Effector memory CD4-positive, alpha-beta T cell (primary cell): ENCODE measurements at regions not wholly inside any gene's neighbourhood (a gene's known extent, or its start where the extent isn't known, plus 50 kb on each side); places are given as distances from the start of the nearest gene placed in this dataset.

ENCODE experiments used
- DNase-seq, 3 donors: peaks; one replicate each; pipeline ENCODE4 v3.0.0-alpha.2; 2020
- H3K27ac ChIP-seq: 2 replicates; pipeline ENCODE4 v1.7.0; 2013; ENCODE audit warnings: mild to moderate bottlenecking, low read length, moderate library complexity; ENCODE audit not compliant: insufficient read depth, poor library complexity, severe bottlenecking
- H3K27me3 ChIP-seq: replicated peaks from 2 replicates; pipeline ENCODE4 v1.7.0; 2013; ENCODE audit warnings: mild to moderate bottlenecking, low read length; ENCODE audit not compliant: insufficient read depth, control insufficient read depth, poor library complexity, severe bottlenecking
- H3K36me3 ChIP-seq: 2 replicates; pipeline ENCODE4 v1.7.0; 2013; ENCODE audit warnings: mild to moderate bottlenecking, low read length, moderate library complexity; ENCODE audit not compliant: control insufficient read depth, insufficient read depth
- H3K4me1 ChIP-seq: 2 replicates; pipeline ENCODE4 v1.7.0; 2013; ENCODE audit warnings: low read length, mild to moderate bottlenecking; ENCODE audit not compliant: control insufficient read depth, insufficient read depth, poor library complexity, severe bottlenecking
- H3K4me3 ChIP-seq: 2 replicates; pipeline ENCODE4 v1.7.0; 2013; ENCODE audit warnings: low read length, low read depth, mild to moderate bottlenecking; ENCODE audit not compliant: insufficient read depth, poor library complexity, severe bottlenecking
- H3K9me3 ChIP-seq: 2 replicates; pipeline ENCODE4 v1.7.0; 2013; ENCODE audit warnings: mild to moderate bottlenecking, low read length, moderate library complexity; ENCODE audit not compliant: control insufficient read depth

GRCh38 chr16:58832386-58832895 lies 98.3 kb upstream of the GOT2 start:
- Histone ChIP-seq H3K27me3 (no peaks in the 10 kb centered on the region), H3K4me3 (no peak overlapping the region), H3K9me3 (no peaks in the 10 kb centered on the region), H3K4me1 (no peaks in the 10 kb centered on the region), H3K36me3 (no peaks in the 10 kb centered on the region), H3K27ac (no peak overlapping the region)
- no peak for DNase-seq

DNA sequence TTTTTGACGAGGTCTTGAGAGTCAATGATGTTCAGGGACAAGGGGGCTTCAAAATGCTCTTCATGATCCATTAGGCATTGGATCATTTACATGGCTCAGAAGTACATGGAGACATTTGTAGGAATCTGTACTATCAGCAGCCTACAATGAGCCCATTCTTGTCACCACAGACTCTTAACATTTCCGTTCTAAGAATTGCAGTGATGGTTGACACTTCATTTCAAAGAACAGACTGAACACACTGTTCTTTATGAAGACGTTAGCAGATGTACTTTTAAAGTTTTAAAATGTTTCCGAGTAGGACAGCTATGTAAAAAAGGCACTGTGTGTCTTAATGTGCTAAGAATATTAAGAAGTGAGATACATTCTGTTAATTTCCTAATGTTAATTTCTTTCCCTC lies 97.3 kb upstream of the GOT2 start:
- no peaks in the 10 kb centered on the region for H3K9me3 ChIP-seq
- no peak overlapping the region for H3K4me3 ChIP-seq
- no peak for DNase-seq
- H3K4me1 ChIP-seq: no peaks in the 10 kb centered on the region
- no peaks in the 10 kb centered on the region for H3K27me3 ChIP-seq
- no peaks in the 10 kb centered on the region for H3K36me3 ChIP-seq
- H3K27ac ChIP-seq: no peak overlapping the region

- Histone ChIP-seq H3K9me3 (no peaks in the 10 kb centered on the region), H3K4me3 (no peak overlapping the region), H3K27ac (no peak overlapping the region), H3K4me1 (no peaks in the 10 kb centered on the region), H3K27me3 (no peaks in the 10 kb centered on the region), H3K36me3 (no peaks in the 10 kb centered on the region)
- no peak for DNase-seq
Measured at GRCh38 chr16:58828901-58829545, 94.9 kb upstream of the GOT2 start.

GRCh38 chr16:58824201-58824600 lies 90.1 kb upstream of the GOT2 start:
- no peaks in the 10 kb centered on the region for H3K27me3 ChIP-seq
- no peaks in the 10 kb centered on the region for H3K4me1 ChIP-seq
- H3K27ac ChIP-seq: no peak overlapping the region
- no peaks in the 10 kb centered on the region for H3K36me3 ChIP-seq
- no peak for DNase-seq
- no peak overlapping the region for H3K4me3 ChIP-seq
- H3K9me3 ChIP-seq: no peaks in the 10 kb centered on the region

GRCh38 chr16:58821886-58822285 lies 87.8 kb upstream of the GOT2 start:
- no peaks in the 10 kb centered on the region for H3K4me1 ChIP-seq
- no peaks in the 10 kb centered on the region for H3K36me3 ChIP-seq
- no peak for DNase-seq
- no peaks in the 10 kb centered on the region for H3K27me3 ChIP-seq
- H3K4me3 ChIP-seq: no peak overlapping the region
- H3K27ac ChIP-seq: no peak overlapping the region
- H3K9me3 ChIP-seq: no peaks in the 10 kb centered on the region

- no peak overlapping the region for H3K27ac ChIP-seq
- no peaks in the 10 kb centered on the region for H3K4me1 ChIP-seq
- H3K36me3 ChIP-seq: no peaks in the 10 kb centered on the region
- H3K9me3 ChIP-seq: no peaks in the 10 kb centered on the region
- DNase-seq: no peak
- no peaks in the 10 kb centered on the region for H3K27me3 ChIP-seq
- no peak overlapping the region for H3K4me3 ChIP-seq
Measured at GRCh38 chr16:58820411-58820810, 86.3 kb upstream of the GOT2 start.

DNA sequence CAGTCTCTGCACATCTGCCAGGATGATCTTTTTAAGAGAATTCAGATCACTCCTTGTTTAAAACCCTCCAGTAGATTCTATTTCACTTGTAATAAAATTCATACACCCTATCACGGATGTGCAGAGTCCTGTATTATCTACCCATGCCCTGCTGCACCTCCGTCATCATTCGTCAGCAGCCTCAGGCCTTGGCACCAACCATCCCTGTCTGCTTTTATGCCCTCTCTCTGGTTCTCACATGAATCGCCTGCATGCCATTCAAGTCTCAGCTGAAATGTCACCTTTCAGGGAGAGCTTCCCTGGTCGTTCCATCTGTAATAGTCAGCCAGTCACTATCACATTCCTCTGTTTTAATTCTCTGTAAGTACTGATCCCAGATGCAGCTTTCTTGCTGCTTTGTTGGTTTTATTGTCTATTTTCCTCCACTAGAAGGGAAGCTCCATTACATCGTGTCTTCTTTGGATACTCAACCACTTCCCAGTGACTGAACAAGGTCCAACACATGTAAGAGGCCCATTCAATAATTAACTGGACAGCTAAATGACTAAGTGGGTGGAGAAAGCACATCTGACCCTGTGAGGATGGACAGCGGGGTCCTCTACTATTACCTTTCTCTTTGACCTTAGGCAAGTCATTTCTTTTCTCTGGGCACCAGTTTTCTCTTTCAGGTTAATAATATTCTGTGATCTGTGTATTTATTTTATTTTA lies 81.2 kb upstream of the GOT2 start:
- Histone ChIP-seq H3K4me3 (no peak overlapping the region), H3K4me1 (no peaks in the 10 kb centered on the region), H3K9me3 (no peaks in the 10 kb centered on the region), H3K27me3 (peaks cover 4% of the 10 kb centered on the region), H3K27ac (no peak overlapping the region), H3K36me3 (no peaks in the 10 kb centered on the region)
- no peak for DNase-seq

- peak in 1 of 3 donors; percentile 8 for DNase-seq
- peaks cover 4% of the 10 kb centered on the region for H3K27me3 ChIP-seq
- H3K4me1 ChIP-seq: no peaks in the 10 kb centered on the region
- no peak overlapping the region for H3K27ac ChIP-seq
- no peak overlapping the region for H3K4me3 ChIP-seq
- no peaks in the 10 kb centered on the region for H3K36me3 ChIP-seq
- H3K9me3 ChIP-seq: no peaks in the 10 kb centered on the region
Measured at GRCh38 chr16:58814348-58814801, 80.3 kb upstream of the GOT2 start.

- no peaks in the 10 kb centered on the region for H3K9me3 ChIP-seq
- H3K27ac ChIP-seq: no peak overlapping the region
- DNase-seq: no peak
- no peak overlapping the region for H3K4me3 ChIP-seq
- no peaks in the 10 kb centered on the region for H3K36me3 ChIP-seq
- no peaks in the 10 kb centered on the region for H3K4me1 ChIP-seq
- no peaks in the 10 kb centered on the region for H3K27me3 ChIP-seq
Measured at GRCh38 chr16:58809213-58809612, 75.1 kb upstream of the GOT2 start.

- Histone ChIP-seq H3K27me3 (no peaks in the 10 kb centered on the region), H3K9me3 (no peaks in the 10 kb centered on the region), H3K4me1 (no peaks in the 10 kb centered on the region), H3K4me3 (no peak overlapping the region), H3K36me3 (no peaks in the 10 kb centered on the region), H3K27ac (no peak overlapping the region)
- no peak for DNase-seq
Measured at GRCh38 chr16:58807276-58807675, 73.2 kb upstream of the GOT2 start.
